ENCODE measurements at regions not wholly inside any gene's neighbourhood (a gene's known extent, or its start where the extent isn't known, plus 50 kb on each side); places are given as distances from the start of the nearest gene placed in this dataset.
"Not testable (repeated sequence)": the region's sequence is repeated elsewhere in the genome, so short reads cannot be mapped to it uniquely, and the experiment has no call there.

- DNase-seq (ENCODE audit: low read depth): no peak
- H3K9ac ChIP-seq (ENCODE audit: low read length): no peak overlapping the region
- H3K27me3 ChIP-seq (replicated peaks; ENCODE audit: control insufficient read depth, insufficient read depth, low read length): no peaks in the 10 kb centered on the region
- H3K4me1 ChIP-seq (ENCODE audit: control insufficient read depth, insufficient read depth, low read length): no peaks in the 10 kb centered on the region
- no peaks in the 10 kb centered on the region for H3K36me3 ChIP-seq (ENCODE audit: control insufficient read depth, insufficient read depth, low read length, severe bottlenecking)
- H3K4me3 ChIP-seq (ENCODE audit: low read length): no peak overlapping the region
- H3K9me3 ChIP-seq (ENCODE audit: control insufficient read depth, low read length): no peaks in the 10 kb centered on the region
Observed at GRCh38 chr13:80684217-80684991, 343.5 kb upstream of the SPRY2 start.

- Histone ChIP-seq H3K9ac (ENCODE audit: low read length) (no peak overlapping the region), H3K27me3 (replicated peaks; ENCODE audit: control insufficient read depth, insufficient read depth, low read length) (no peaks in the 10 kb centered on the region), H3K36me3 (ENCODE audit: control insufficient read depth, insufficient read depth, low read length, severe bottlenecking) (no peaks in the 10 kb centered on the region), H3K9me3 (ENCODE audit: control insufficient read depth, low read length) (peaks cover 8% of the 10 kb centered on the region), H3K4me3 (ENCODE audit: low read length) (no peak overlapping the region), H3K4me1 (ENCODE audit: control insufficient read depth, insufficient read depth, low read length) (no peaks in the 10 kb centered on the region)
- no peak for DNase-seq (ENCODE audit: low read depth)
Observed at GRCh38 chr13:80680786-80681366, 339.9 kb upstream of the SPRY2 start.

- H3K27me3 ChIP-seq (replicated peaks; ENCODE audit: control insufficient read depth, insufficient read depth, low read length): no peaks in the 10 kb centered on the region
- peaks cover 8% of the 10 kb centered on the region for H3K9me3 ChIP-seq (ENCODE audit: control insufficient read depth, low read length)
- DNase-seq (ENCODE audit: low read depth): no peak
- H3K4me3 ChIP-seq (ENCODE audit: low read length): no peak overlapping the region
- H3K4me1 ChIP-seq (ENCODE audit: control insufficient read depth, insufficient read depth, low read length): no peaks in the 10 kb centered on the region
- no peaks in the 10 kb centered on the region for H3K36me3 ChIP-seq (ENCODE audit: control insufficient read depth, insufficient read depth, low read length, severe bottlenecking)
- H3K9ac ChIP-seq (ENCODE audit: low read length): no peak overlapping the region
Observed at GRCh38 chr13:80679423-80679822, 338.5 kb upstream of the SPRY2 start.

GRCh38 chr13:80677227-80677626 lies 336.3 kb upstream of the SPRY2 start:
- no peak overlapping the region for H3K9ac ChIP-seq (ENCODE audit: low read length)
- H3K36me3 ChIP-seq (ENCODE audit: control insufficient read depth, insufficient read depth, low read length, severe bottlenecking): no peaks in the 10 kb centered on the region
- no peaks in the 10 kb centered on the region for H3K4me1 ChIP-seq (ENCODE audit: control insufficient read depth, insufficient read depth, low read length)
- no peak overlapping the region for H3K4me3 ChIP-seq (ENCODE audit: low read length)
- H3K27me3 ChIP-seq (replicated peaks; ENCODE audit: control insufficient read depth, insufficient read depth, low read length): no peaks in the 10 kb centered on the region
- no peak for DNase-seq (ENCODE audit: low read depth)
- H3K9me3 ChIP-seq (ENCODE audit: control insufficient read depth, low read length): peaks cover 17% of the 10 kb centered on the region

GRCh38 chr13:80675442-80675841 lies 334.5 kb upstream of the SPRY2 start:
- DNase-seq (ENCODE audit: low read depth); H3K4me3 ChIP-seq (ENCODE audit: low read length); H3K36me3 ChIP-seq (ENCODE audit: control insufficient read depth, insufficient read depth, low read length, severe bottlenecking); H3K27me3 ChIP-seq (replicated peaks; ENCODE audit: control insufficient read depth, insufficient read depth, low read length); H3K4me1 ChIP-seq (ENCODE audit: control insufficient read depth, insufficient read depth, low read length); H3K9ac ChIP-seq (ENCODE audit: low read length): not testable (repeated sequence)
- peaks cover 26% of the 10 kb centered on the region for H3K9me3 ChIP-seq (ENCODE audit: control insufficient read depth, low read length)

GRCh38 chr13:80671773-80672172 lies 330.8 kb upstream of the SPRY2 start:
- Histone ChIP-seq H3K4me1 (ENCODE audit: control insufficient read depth, insufficient read depth, low read length) (peaks cover 29% of the 10 kb centered on the region), H3K9me3 (ENCODE audit: control insufficient read depth, low read length) (peaks cover 18% of the 10 kb centered on the region), H3K9ac (ENCODE audit: low read length) (no peak overlapping the region), H3K36me3 (ENCODE audit: control insufficient read depth, insufficient read depth, low read length, severe bottlenecking) (no peaks in the 10 kb centered on the region), H3K27me3 (replicated peaks; ENCODE audit: control insufficient read depth, insufficient read depth, low read length) (no peaks in the 10 kb centered on the region), H3K4me3 (ENCODE audit: low read length) (no peak overlapping the region)
- DNase-seq (ENCODE audit: low read depth): no peak

- peak overlapping the region; percentile 16 for H3K9ac ChIP-seq (ENCODE audit: low read length)
- no peaks in the 10 kb centered on the region for H3K27me3 ChIP-seq (replicated peaks; ENCODE audit: control insufficient read depth, insufficient read depth, low read length)
- H3K4me1 ChIP-seq (ENCODE audit: control insufficient read depth, insufficient read depth, low read length): peaks cover 47% of the 10 kb centered on the region
- no peak for DNase-seq (ENCODE audit: low read depth)
- no peaks in the 10 kb centered on the region for H3K36me3 ChIP-seq (ENCODE audit: control insufficient read depth, insufficient read depth, low read length, severe bottlenecking)
- peaks cover 18% of the 10 kb centered on the region for H3K9me3 ChIP-seq (ENCODE audit: control insufficient read depth, low read length)
- no peak overlapping the region for H3K4me3 ChIP-seq (ENCODE audit: low read length)
Observed at GRCh38 chr13:80669112-80669511, 328.2 kb upstream of the SPRY2 start.

GRCh38 chr13:80668452-80668851 lies 327.5 kb upstream of the SPRY2 start:
- no peak for DNase-seq (ENCODE audit: low read depth)
- peaks cover 47% of the 10 kb centered on the region for H3K4me1 ChIP-seq (ENCODE audit: control insufficient read depth, insufficient read depth, low read length)
- H3K27me3 ChIP-seq (replicated peaks; ENCODE audit: control insufficient read depth, insufficient read depth, low read length): no peaks in the 10 kb centered on the region
- peaks cover 21% of the 10 kb centered on the region for H3K9me3 ChIP-seq (ENCODE audit: control insufficient read depth, low read length)
- no peak overlapping the region for H3K4me3 ChIP-seq (ENCODE audit: low read length)
- H3K36me3 ChIP-seq (ENCODE audit: control insufficient read depth, insufficient read depth, low read length, severe bottlenecking): no peaks in the 10 kb centered on the region
- H3K9ac ChIP-seq (ENCODE audit: low read length): no peak overlapping the region

- peak overlapping the region; percentile 27 for H3K9ac ChIP-seq (ENCODE audit: low read length)
- DNase-seq (ENCODE audit: low read depth): peak; percentile 2
- peaks cover 13% of the 10 kb centered on the region for H3K9me3 ChIP-seq (ENCODE audit: control insufficient read depth, low read length)
- peaks cover 47% of the 10 kb centered on the region for H3K4me1 ChIP-seq (ENCODE audit: control insufficient read depth, insufficient read depth, low read length)
- no peaks in the 10 kb centered on the region for H3K36me3 ChIP-seq (ENCODE audit: control insufficient read depth, insufficient read depth, low read length, severe bottlenecking)
- H3K27me3 ChIP-seq (replicated peaks; ENCODE audit: control insufficient read depth, insufficient read depth, low read length): no peaks in the 10 kb centered on the region
- H3K4me3 ChIP-seq (ENCODE audit: low read length): no peak overlapping the region
Observed at GRCh38 chr13:80666782-80667552, 326.0 kb upstream of the SPRY2 start.

GRCh38 chr13:80665792-80666333 lies 324.9 kb upstream of the SPRY2 start:
- Histone ChIP-seq H3K4me3 (ENCODE audit: low read length) (no peak overlapping the region), H3K36me3 (ENCODE audit: control insufficient read depth, insufficient read depth, low read length, severe bottlenecking) (no peaks in the 10 kb centered on the region), H3K9me3 (ENCODE audit: control insufficient read depth, low read length) (peaks cover 7% of the 10 kb centered on the region), H3K9ac (ENCODE audit: low read length) (no peak overlapping the region), H3K4me1 (ENCODE audit: control insufficient read depth, insufficient read depth, low read length) (peaks cover 47% of the 10 kb centered on the region), H3K27me3 (replicated peaks; ENCODE audit: control insufficient read depth, insufficient read depth, low read length) (no peaks in the 10 kb centered on the region)
- DNase-seq (ENCODE audit: low read depth): no peak

GRCh38 chr13:80664950-80665349 lies 324.0 kb upstream of the SPRY2 start:
- peaks cover 7% of the 10 kb centered on the region for H3K9me3 ChIP-seq (ENCODE audit: control insufficient read depth, low read length)
- peaks cover 47% of the 10 kb centered on the region for H3K4me1 ChIP-seq (ENCODE audit: control insufficient read depth, insufficient read depth, low read length)
- no peak overlapping the region for H3K9ac ChIP-seq (ENCODE audit: low read length)
- H3K36me3 ChIP-seq (ENCODE audit: control insufficient read depth, insufficient read depth, low read length, severe bottlenecking): no peaks in the 10 kb centered on the region
- no peak for DNase-seq (ENCODE audit: low read depth)
- no peaks in the 10 kb centered on the region for H3K27me3 ChIP-seq (replicated peaks; ENCODE audit: control insufficient read depth, insufficient read depth, low read length)
- no peak overlapping the region for H3K4me3 ChIP-seq (ENCODE audit: low read length)
